ENCODE measurements at regions not wholly inside any gene's neighbourhood (a gene's known extent, or its start where the extent isn't known, plus 50 kb on each side); places are given as distances from the start of the nearest gene placed in this dataset.

DNA sequence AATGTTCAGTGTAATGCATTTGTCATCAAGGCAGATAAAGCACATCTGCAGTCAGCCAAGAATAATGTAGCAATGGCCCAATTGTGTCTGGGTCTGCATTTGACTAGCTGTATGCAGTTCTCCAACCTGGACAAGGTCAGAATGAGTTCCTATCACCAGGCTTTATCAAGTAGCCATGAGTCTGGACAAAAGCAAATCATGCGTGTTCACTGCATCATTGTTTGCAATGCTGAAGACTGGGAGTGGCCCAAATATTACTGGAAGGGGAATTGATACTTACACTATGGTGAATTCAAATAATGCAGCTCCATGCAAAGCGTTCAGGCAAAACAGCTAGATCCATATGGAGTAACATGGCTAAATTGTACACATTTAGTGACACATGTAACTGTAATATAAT, 250.9 kb downstream of the TOX3 start:
- H3K27ac ChIP-seq = peak overlapping the region; percentile 7
- no peaks in the 10 kb centered on the region for H3K9me2 ChIP-seq (replicated peaks; ENCODE audit: insufficient read depth)
- no peak overlapping the region for H2AFZ ChIP-seq
- H3K9me3 ChIP-seq (ENCODE audit: low read depth) = no peaks in the 10 kb centered on the region
- peaks cover 10% of the 10 kb centered on the region for H3K4me1 ChIP-seq (ENCODE audit: insufficient read depth)
- no peaks in the 10 kb centered on the region for H4K20me1 ChIP-seq (ENCODE audit: insufficient read depth, poor library complexity, severe bottlenecking)
- no peaks in the 10 kb centered on the region for H3K27me3 ChIP-seq
- TF ChIP-seq, protein P1, sequence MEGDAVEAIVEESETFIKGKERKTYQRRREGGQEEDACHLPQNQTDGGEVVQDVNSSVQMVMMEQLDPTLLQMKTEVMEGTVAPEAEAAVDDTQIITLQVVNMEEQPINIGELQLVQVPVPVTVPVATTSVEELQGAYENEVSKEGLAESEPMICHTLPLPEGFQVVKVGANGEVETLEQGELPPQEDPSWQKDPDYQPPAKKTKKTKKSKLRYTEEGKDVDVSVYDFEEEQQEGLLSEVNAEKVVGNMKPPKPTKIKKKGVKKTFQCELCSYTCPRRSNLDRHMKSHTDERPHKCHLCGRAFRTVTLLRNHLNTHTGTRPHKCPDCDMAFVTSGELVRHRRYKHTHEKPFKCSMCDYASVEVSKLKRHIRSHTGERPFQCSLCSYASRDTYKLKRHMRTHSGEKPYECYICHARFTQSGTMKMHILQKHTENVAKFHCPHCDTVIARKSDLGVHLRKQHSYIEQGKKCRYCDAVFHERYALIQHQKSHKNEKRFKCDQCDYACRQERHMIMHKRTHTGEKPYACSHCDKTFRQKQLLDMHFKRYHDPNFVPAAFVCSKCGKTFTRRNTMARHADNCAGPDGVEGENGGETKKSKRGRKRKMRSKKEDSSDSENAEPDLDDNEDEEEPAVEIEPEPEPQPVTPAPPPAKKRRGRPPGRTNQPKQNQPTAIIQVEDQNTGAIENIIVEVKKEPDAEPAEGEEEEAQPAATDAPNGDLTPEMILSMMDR (IDR thresholded peaks at IDR 0.05; ENCODE audit: poor library complexity) = no peak
- no peak for TF ChIP-seq EZH2phosphoT487 (IDR thresholded peaks at IDR 0.05; ENCODE audit: low read depth, severe bottlenecking, unreplicated experiment)
- TF ChIP-seq EZH2 (IDR thresholded peaks at IDR 0.05; ENCODE audit: borderline replicate concordance) = no peak
- peak overlapping the region; percentile 59 for H3K4me2 ChIP-seq
- no peak overlapping the region for H3K4me3 ChIP-seq
- 81% methylated on average over 2 of the region's 2 CpGs for WGBS (ENCODE audit: low lambda C conversion rate, missing lambda C conversion rate)
- H3K36me3 ChIP-seq (replicated peaks; ENCODE audit: insufficient read depth, low read depth) = no peaks in the 10 kb centered on the region
- DNase-seq (ENCODE audit: low spot score) = no peak
- no peaks in the 10 kb centered on the region for H3K79me2 ChIP-seq

DNA sequence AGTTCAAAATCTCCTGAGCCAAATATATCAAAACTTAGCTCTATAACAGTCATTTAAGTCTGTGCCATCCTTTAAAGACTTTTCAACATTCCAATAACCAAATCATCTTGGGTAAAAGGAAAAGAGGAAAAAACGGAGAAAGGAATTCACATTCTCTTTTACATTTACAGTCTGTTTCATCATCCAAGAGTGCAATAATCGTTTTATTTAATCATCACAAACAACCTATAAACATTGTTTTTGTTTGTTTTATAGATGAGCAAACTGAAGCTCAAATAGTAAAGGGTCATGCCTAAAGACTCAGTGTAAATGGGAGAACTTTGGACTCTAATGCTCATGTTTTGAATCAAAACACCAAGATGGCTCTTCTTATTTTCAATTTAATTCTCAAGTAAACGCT, 252.3 kb downstream of the TOX3 start:
- H3K79me2 ChIP-seq = no peaks in the 10 kb centered on the region
- DNase-seq (ENCODE audit: low spot score) = no peak
- H3K36me3 ChIP-seq (replicated peaks; ENCODE audit: insufficient read depth, low read depth) = no peaks in the 10 kb centered on the region
- H3K4me1 ChIP-seq (ENCODE audit: insufficient read depth) = peaks cover 10% of the 10 kb centered on the region
- WGBS (ENCODE audit: low lambda C conversion rate, missing lambda C conversion rate) = 83% methylated on average over 3 of the region's 3 CpGs
- H3K27me3 ChIP-seq = no peaks in the 10 kb centered on the region
- no peaks in the 10 kb centered on the region for H4K20me1 ChIP-seq (ENCODE audit: insufficient read depth, poor library complexity, severe bottlenecking)
- TF ChIP-seq, protein P1 (IDR thresholded peaks at IDR 0.05; ENCODE audit: poor library complexity) = no peak
- TF ChIP-seq EZH2phosphoT487 (IDR thresholded peaks at IDR 0.05; ENCODE audit: low read depth, severe bottlenecking, unreplicated experiment) (no peak), EZH2 (IDR thresholded peaks at IDR 0.05; ENCODE audit: borderline replicate concordance) (no peak)
- no peak overlapping the region for H3K4me2 ChIP-seq
- H3K4me3 ChIP-seq = no peak overlapping the region
- no peak overlapping the region for H3K27ac ChIP-seq
- no peak overlapping the region for H2AFZ ChIP-seq
- H3K9me3 ChIP-seq (ENCODE audit: low read depth) = no peaks in the 10 kb centered on the region
- no peaks in the 10 kb centered on the region for H3K9me2 ChIP-seq (replicated peaks; ENCODE audit: insufficient read depth)

DNA sequence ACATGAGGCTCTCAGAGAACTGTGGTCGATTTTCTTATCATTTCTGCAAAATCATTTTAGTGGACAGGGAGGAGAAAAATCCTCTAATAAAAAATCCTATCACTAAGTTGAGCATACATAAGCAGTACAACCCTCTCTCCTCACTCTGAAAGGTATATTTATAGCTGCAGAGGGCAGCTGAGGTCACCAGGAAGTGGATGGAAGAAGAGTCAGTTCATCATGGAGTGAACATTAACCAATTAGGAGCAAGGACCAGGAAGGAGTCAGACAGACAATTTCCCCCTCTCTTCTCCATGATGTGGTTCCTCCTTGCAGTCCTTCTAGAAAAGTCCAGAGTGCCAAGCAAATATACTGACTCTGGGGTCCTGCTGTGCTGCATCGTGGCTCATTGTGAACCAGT, 253.7 kb downstream of the TOX3 start:
- Histone ChIP-seq H3K4me2 (no peak overlapping the region), H2AFZ (no peak overlapping the region), H3K36me3 (replicated peaks; ENCODE audit: insufficient read depth, low read depth) (no peaks in the 10 kb centered on the region), H4K20me1 (ENCODE audit: insufficient read depth, poor library complexity, severe bottlenecking) (no peaks in the 10 kb centered on the region), H3K4me1 (ENCODE audit: insufficient read depth) (peaks cover 10% of the 10 kb centered on the region), H3K9me2 (replicated peaks; ENCODE audit: insufficient read depth) (no peaks in the 10 kb centered on the region), H3K9me3 (ENCODE audit: low read depth) (no peaks in the 10 kb centered on the region), H3K4me3 (no peak overlapping the region), H3K79me2 (no peaks in the 10 kb centered on the region), H3K27me3 (no peaks in the 10 kb centered on the region), H3K27ac (no peak overlapping the region)
- TF ChIP-seq, protein P1 (IDR thresholded peaks at IDR 0.05; ENCODE audit: poor library complexity) = no peak
- TF ChIP-seq EZH2 (IDR thresholded peaks at IDR 0.05; ENCODE audit: borderline replicate concordance) = no peak
- no peak for TF ChIP-seq EZH2phosphoT487 (IDR thresholded peaks at IDR 0.05; ENCODE audit: low read depth, severe bottlenecking, unreplicated experiment)
- WGBS (ENCODE audit: low lambda C conversion rate, missing lambda C conversion rate) = 73% methylated on average over 2 of the region's 2 CpGs
- no peak for DNase-seq (ENCODE audit: low spot score)
